IMR-90 (cell line): ENCODE measurements at regions not wholly inside any gene's neighbourhood (a gene's known extent, or its start where the extent isn't known, plus 50 kb on each side); places are given as distances from the start of the nearest gene placed in this dataset.

Source experiments
- ATAC-seq: fragments of 200-7000 bp; cut with Tn5 transposase; 2 replicates; pipeline ENCODE4 v1.9.1; 2020; ENCODE audit warnings: low read depth, mild to moderate bottlenecking, moderate library complexity
- BruUV-seq: library from RNA; stranded (reverse); fragments of 400-500 nt; replicated peaks from 2 replicates; lab custom pipeline; 2021; lab: Mats Ljungman, UMichigan
- CTCF ChIA-PET: fragments of 300-600 bp; formaldehyde crosslinking; extraction: SDS; loops from one replicate; lab custom pipeline; 2021; ENCODE audit warnings: antibody characterized with exemption; lab: Yijun Ruan, JAX
- POLR2A ChIA-PET: fragments of 300-600 bp; sonication (Branson Sonifier 250); formaldehyde crosslinking; loops from one replicate; lab custom pipeline; 2022; ENCODE audit warnings: antibody characterized with exemption; ENCODE audit not compliant: unreplicated experiment; lab: Charles Lee
- DNase-seq: peaks from one replicate; pipeline ENCODE4 v3.0.0; 2013
- H2AFZ ChIP-seq: replicated peaks from 2 replicates; pipeline ENCODE3; 2013; ENCODE audit warnings: low read length, mild to moderate bottlenecking; ENCODE audit not compliant: poor library complexity
- H2AK5ac ChIP-seq: 2 replicates; pipeline ENCODE4 v1.6.1; 2013; ENCODE audit warnings: low read depth, low read length, inconsistent platforms
- H2AK9ac ChIP-seq: replicated peaks from 2 replicates; pipeline ENCODE3; 2013; ENCODE audit warnings: mild to moderate bottlenecking, low read depth, low read length, moderate library complexity; ENCODE audit not compliant: poor library complexity
- H2BK120ac ChIP-seq: 2 replicates; pipeline ENCODE4 v1.6.1; 2013; ENCODE audit warnings: low read depth, low read length, inconsistent platforms
- H2BK15ac ChIP-seq: 3 replicates; pipeline ENCODE4 v1.6.1; 2013; ENCODE audit warnings: low read depth, low read length, inconsistent platforms
- H2BK20ac ChIP-seq: 2 replicates; pipeline ENCODE4 v1.6.1; 2013; ENCODE audit warnings: low read depth, mild to moderate bottlenecking, inconsistent platforms, low read length, moderate library complexity
- H2BK5ac ChIP-seq: 2 replicates; pipeline ENCODE4 v1.6.1; 2013; ENCODE audit warnings: mild to moderate bottlenecking, low read depth, low read length, inconsistent platforms; ENCODE audit not compliant: poor library complexity, severe bottlenecking
- H3K14ac ChIP-seq: replicated peaks from 2 replicates; pipeline ENCODE4 v1.6.1; 2013; ENCODE audit warnings: low read depth, low read length, inconsistent platforms
- H3K18ac ChIP-seq: 2 replicates; pipeline ENCODE4 v1.6.1; 2013; ENCODE audit warnings: low read depth, low read length, control low read depth
- H3K23ac ChIP-seq: 2 replicates; pipeline ENCODE4 v1.6.1; 2013; ENCODE audit warnings: low read depth, low read length, inconsistent platforms
- H3K27ac ChIP-seq: 2 replicates; pipeline ENCODE4 v1.5.1; 2013; ENCODE audit warnings: mild to moderate bottlenecking, control low read depth, low read length; ENCODE audit not compliant: insufficient read depth
- H3K27me3 ChIP-seq: 2 replicates; pipeline ENCODE4 v1.6.1; 2013; ENCODE audit warnings: low read length; ENCODE audit not compliant: control insufficient read depth, insufficient read depth
- H3K36me3 ChIP-seq: 2 replicates; pipeline ENCODE4 v1.6.1; 2013; ENCODE audit warnings: low read length, mixed read lengths; ENCODE audit not compliant: control insufficient read depth, insufficient read depth
- H3K4ac ChIP-seq: 2 replicates; pipeline ENCODE4 v1.6.1; 2013; ENCODE audit warnings: low read depth, low read length, inconsistent platforms
- H3K4me1 ChIP-seq: 2 replicates; pipeline ENCODE4 v1.6.1; 2013; ENCODE audit warnings: low read length, mixed read lengths; ENCODE audit not compliant: control insufficient read depth, insufficient read depth
- H3K4me2 ChIP-seq: 2 replicates; pipeline ENCODE4 v1.6.1; 2013; ENCODE audit warnings: low read depth, mild to moderate bottlenecking, control low read depth, low read length, moderate library complexity
- H3K4me3 ChIP-seq: 2 replicates; pipeline ENCODE4 v1.5.1; 2013; ENCODE audit warnings: low read depth, mild to moderate bottlenecking, control low read depth, low read length, moderate library complexity; ENCODE audit not compliant: insufficient read depth
- H3K56ac ChIP-seq: 2 replicates; pipeline ENCODE4 v1.6.1; 2013; ENCODE audit warnings: low read length, inconsistent platforms; ENCODE audit not compliant: insufficient read depth; ENCODE audit errors: extremely low read depth
- H3K79me1 ChIP-seq, 2 experiments: 2 replicates each; pipeline ENCODE4 v1.6.1; 2013; ENCODE audit warnings: low read length in 2 of 2, inconsistent platforms in 1 of 2, low read depth in 1 of 2
- H3K9ac ChIP-seq: 2 replicates; pipeline ENCODE4 v1.6.1; 2013; ENCODE audit warnings: low read depth, low read length, control low read depth
- H3K9me1 ChIP-seq: 2 replicates; pipeline ENCODE4 v1.6.1; 2013; ENCODE audit warnings: low read length, inconsistent platforms; ENCODE audit not compliant: insufficient read depth
- H3K9me3 ChIP-seq: 2 replicates; pipeline ENCODE4 v1.6.1; 2013; ENCODE audit warnings: low read length; ENCODE audit not compliant: control insufficient read depth, insufficient read depth
- H4K20me1 ChIP-seq: 2 replicates; pipeline ENCODE4 v1.6.1; 2013; ENCODE audit warnings: low read length, inconsistent platforms; ENCODE audit not compliant: insufficient read depth
- H4K5ac ChIP-seq: 2 replicates; pipeline ENCODE4 v1.6.1; 2013; ENCODE audit warnings: mild to moderate bottlenecking, low read depth, low read length, control low read depth
- H4K8ac ChIP-seq, 2 experiments: 2 replicates each; pipeline ENCODE4 v1.6.1; 2013; ENCODE audit warnings: low read depth in 2 of 2, low read length in 2 of 2, control low read depth in 1 of 2, inconsistent platforms in 1 of 2
- H4K91ac ChIP-seq: 2 replicates; pipeline ENCODE4 v1.6.1; 2013; ENCODE audit warnings: low read depth, low read length, inconsistent platforms; ENCODE audit not compliant: insufficient read depth
- BHLHE40 ChIP-seq: fragments of 150-350 bp; IDR thresholded peaks from 2 replicates; pipeline ENCODE4 v1.6.1; 2016; ENCODE audit warnings: mild to moderate bottlenecking, low read depth, low read length
- CHD1 ChIP-seq: IDR thresholded peaks from 2 replicates; pipeline ENCODE4 v1.6.1; 2012; ENCODE audit warnings: low read depth, low read length, improper control_type of control experiment
- MAZ ChIP-seq: IDR thresholded peaks from 2 replicates; pipeline ENCODE4 v1.6.1; 2012; ENCODE audit warnings: low read depth, mild to moderate bottlenecking, low read length, improper control_type of control experiment, moderate library complexity, borderline replicate concordance
- NFE2L2 ChIP-seq: fragments of 150-350 bp; IDR thresholded peaks from 2 replicates; pipeline ENCODE4 v1.6.1; 2016; ENCODE audit warnings: low read depth, mild to moderate bottlenecking, low read length
- POLR2A ChIP-seq: IDR thresholded peaks from 2 replicates; pipeline ENCODE4 v1.6.1; 2012; ENCODE audit warnings: mild to moderate bottlenecking, low read depth, low read length
- RAD21 ChIP-seq: IDR thresholded peaks from 2 replicates; pipeline ENCODE4 v1.6.1; 2012; ENCODE audit warnings: low read length, improper control_type of control experiment
- RCOR1 ChIP-seq: IDR thresholded peaks from 2 replicates; pipeline ENCODE4 v1.6.1; 2012; ENCODE audit warnings: mild to moderate bottlenecking, low read length, improper control_type of control experiment; ENCODE audit not compliant: insufficient replicate concordance
- RFX5 ChIP-seq: IDR thresholded peaks from 2 replicates; pipeline ENCODE4 v1.8.0; 2012; ENCODE audit warnings: low read depth, mild to moderate bottlenecking, low read length, moderate library complexity
- SMC3 ChIP-seq: fragments of 150-350 bp; IDR thresholded peaks from 2 replicates; pipeline ENCODE4 v1.6.1; 2016; ENCODE audit warnings: low read depth, mild to moderate bottlenecking, antibody characterized with exemption, low read length, moderate library complexity
- USF2 ChIP-seq: fragments of 150-350 bp; IDR thresholded peaks from 2 replicates; pipeline ENCODE4 v1.6.1; 2017; ENCODE audit warnings: mild to moderate bottlenecking, antibody characterized with exemption, low read length, low read depth
- WGBS, 2 experiments: methylation state at CpG; one replicate each; pipeline versions ENCODE4 v1.1.5 to v1.1.7; 2013; ENCODE audit warnings: missing lambda C conversion rate in 2 of 2; ENCODE audit not compliant: insufficient read length in 1 of 2; ENCODE audit errors: extremely low coverage in 2 of 2; 5-methylcytosine and 5-hydroxymethylcytosine counted together
- dilution Hi-C: fragments of 300-500 bp; cut with HindIII; formaldehyde crosslinking; loops from one replicate; pipeline ENCODE4 v1.14.3; 2018; ENCODE audit warnings: low sequenced_read_pairs; ENCODE audit not compliant: unreplicated experiment
- in situ Hi-C: fragments of 300-500 bp; cut with MboI; formaldehyde crosslinking; loops from 3 replicates; pipeline ENCODE4 v1.14.3; 2019; ENCODE audit warnings: low sequenced_read_pairs, inconsistent platforms, mixed read lengths
- intact Hi-C: fragments of 100-400 bp; cut with micrococcal nuclease; formaldehyde crosslinking; loops from 2 replicates; pipeline ENCODE4 v1.10.0; 2022
- TF ChIP-seq, protein P1 (sequence below): fragments of 150-350 bp; IDR thresholded peaks from 2 replicates; pipeline ENCODE4 v1.6.1; 2016; ENCODE audit warnings: low read depth, mild to moderate bottlenecking, low read length, moderate library complexity, borderline replicate concordance

DNA sequence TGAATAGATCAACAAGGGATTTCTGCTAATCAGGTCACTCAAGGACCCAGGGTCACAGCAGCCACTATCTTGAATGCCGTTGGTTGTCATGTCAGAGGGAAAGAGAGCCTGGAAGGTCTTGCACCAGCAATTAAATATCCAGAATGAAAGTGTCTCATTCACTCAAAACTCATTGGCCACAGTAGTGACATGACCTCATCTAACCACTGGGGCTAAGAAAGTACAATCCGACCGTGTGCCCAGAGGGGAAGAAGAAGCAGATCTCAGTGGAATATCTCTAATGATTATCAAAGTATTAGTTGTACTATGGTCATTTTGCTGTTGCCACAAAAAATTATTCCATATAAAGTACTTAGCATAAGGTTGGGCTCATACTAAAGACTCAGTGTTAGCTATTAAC is 210.0 kb downstream of the QDPR start:
- BruUV-seq: no TSS peak
- Histone ChIP-seq H2AFZ (no peak overlapping the region), H2AK9ac (no peak overlapping the region), H3K4me2 (no peak overlapping the region), H4K5ac (no peak overlapping the region), H2BK15ac (no peak overlapping the region), H2BK20ac (no peak overlapping the region), H3K4me1 (peaks cover 2% of the 10 kb centered on the region; the same call in 1 of the 2 replicates), H2AK5ac (no peak overlapping the region), H3K4me3 (no peak overlapping the region), H3K14ac (no peak overlapping the region), H3K56ac (no peak overlapping the region), H3K9me3 (no peaks in the 10 kb centered on the region), H4K91ac (no peak overlapping the region), H2BK120ac (no peak overlapping the region), H3K9ac (no peak overlapping the region), H3K36me3 (no peaks in the 10 kb centered on the region), H3K79me1 (no peaks in the 10 kb centered on the region), H3K18ac (no peak overlapping the region), H3K27me3 (no peaks in the 10 kb centered on the region), H2BK5ac (no peak overlapping the region), H3K27ac (no peak overlapping the region), H4K8ac (no peak overlapping the region), H3K4ac (no peak overlapping the region), H3K23ac (no peak overlapping the region), H3K9me1 (no peaks in the 10 kb centered on the region), H4K20me1 (no peaks in the 10 kb centered on the region)
- ATAC-seq (no peak), DNase-seq (no peak)
- intact Hi-C loops (no loop called here), in situ Hi-C loops (loop anchor here (25.0 kb wide), 1 partner anchor 390 kb away; no protein-coding TSS in a partner anchor), dilution Hi-C loops (no loop called here)
- TF ChIP-seq NFE2L2 (no peak), RFX5 (no peak), SMC3 (no peak), RCOR1 (no peak), CHD1 (no peak), MAZ (no peak), BHLHE40 (no peak), POLR2A (no peak), USF2 (no peak), RAD21 (no peak)
- TF ChIP-seq, protein P1, sequence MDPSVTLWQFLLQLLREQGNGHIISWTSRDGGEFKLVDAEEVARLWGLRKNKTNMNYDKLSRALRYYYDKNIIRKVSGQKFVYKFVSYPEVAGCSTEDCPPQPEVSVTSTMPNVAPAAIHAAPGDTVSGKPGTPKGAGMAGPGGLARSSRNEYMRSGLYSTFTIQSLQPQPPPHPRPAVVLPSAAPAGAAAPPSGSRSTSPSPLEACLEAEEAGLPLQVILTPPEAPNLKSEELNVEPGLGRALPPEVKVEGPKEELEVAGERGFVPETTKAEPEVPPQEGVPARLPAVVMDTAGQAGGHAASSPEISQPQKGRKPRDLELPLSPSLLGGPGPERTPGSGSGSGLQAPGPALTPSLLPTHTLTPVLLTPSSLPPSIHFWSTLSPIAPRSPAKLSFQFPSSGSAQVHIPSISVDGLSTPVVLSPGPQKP: no peak
- ChIA-PET CTCF (interaction anchor here (0.6 kb wide), 1 partner anchor 44 kb away, joined by 3 read pairs; no protein-coding TSS in a partner anchor), POLR2A (no interaction called here)
- no CpG with 5 or more reads among the region's 3 CpGs for WGBS, 2 experiments
